ENCODE measurements at regions not wholly inside any gene's neighbourhood (a gene's known extent, or its start where the extent isn't known, plus 50 kb on each side); places are given as distances from the start of the nearest gene placed in this dataset.

DNA sequence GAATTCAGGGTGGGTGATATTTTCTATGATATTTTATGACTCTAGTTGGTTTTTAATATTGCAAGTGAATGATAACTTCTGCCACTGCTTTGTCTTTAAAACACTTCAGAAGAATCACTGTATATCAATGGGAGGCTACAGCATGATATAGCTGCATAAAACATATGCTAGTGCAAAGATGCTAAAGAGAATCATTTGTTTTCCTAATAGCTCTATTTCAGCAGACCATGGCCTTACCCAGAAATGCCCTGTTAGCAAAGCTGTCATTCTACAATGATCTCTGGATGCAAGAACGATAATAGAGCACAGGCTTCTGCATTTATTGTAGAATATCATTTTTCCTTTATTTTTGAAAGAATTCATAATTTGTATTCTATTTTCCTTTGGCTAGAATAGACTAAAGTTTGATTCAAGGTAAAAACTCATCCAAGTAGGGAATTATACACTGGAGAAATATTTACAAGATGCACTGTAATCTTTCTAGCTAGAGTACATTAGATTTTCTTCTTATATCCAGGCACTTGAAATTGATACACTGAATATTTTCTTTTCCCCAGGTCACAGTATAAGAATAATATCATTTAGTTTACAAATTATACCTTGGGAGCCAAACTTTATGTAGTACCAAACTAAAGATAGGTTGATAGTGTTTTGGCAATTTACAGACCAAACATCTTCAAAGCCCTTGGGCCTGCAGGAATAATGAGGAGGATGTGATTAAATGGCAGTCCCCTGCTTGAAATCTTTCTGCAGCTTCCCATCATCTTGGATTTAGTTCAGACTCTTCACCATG lies 252.6 kb upstream of the LINC00305 start:
- TF ChIP-seq EZH2 (IDR thresholded peaks at IDR 0.05; ENCODE audit: insufficient read depth, poor library complexity, severe bottlenecking) (no peak), EZH2phosphoT487 (IDR thresholded peaks at IDR 0.05; ENCODE audit: insufficient read depth, low read depth) (no peak)

Data from GM23248 (cell line).